HG03280 (cell line): ENCODE measurements at regions not wholly inside any gene's neighbourhood (a gene's known extent, or its start where the extent isn't known, plus 50 kb on each side); places are given as distances from the start of the nearest gene placed in this dataset.
"Not testable (repeated sequence)": the region's sequence is repeated elsewhere in the genome, so short reads cannot be mapped to it uniquely, and the experiment has no call there.

ENCODE experiments used
- ATAC-seq: cut with Tn5 transposase; IDR thresholded peaks from one replicate; pipeline ENCODE4 v1.9.1; 2021; ENCODE audit warnings: mild to moderate bottlenecking, moderate library complexity; ENCODE audit not compliant: unreplicated experiment

GRCh38 chr5:71903808-71904207 is 184.7 kb downstream of the CARTPT start:
- ATAC-seq, result no peak

GRCh38 chr5:71904852-71905251 is 185.8 kb downstream of the CARTPT start:
- ATAC-seq, result no peak

DNA sequence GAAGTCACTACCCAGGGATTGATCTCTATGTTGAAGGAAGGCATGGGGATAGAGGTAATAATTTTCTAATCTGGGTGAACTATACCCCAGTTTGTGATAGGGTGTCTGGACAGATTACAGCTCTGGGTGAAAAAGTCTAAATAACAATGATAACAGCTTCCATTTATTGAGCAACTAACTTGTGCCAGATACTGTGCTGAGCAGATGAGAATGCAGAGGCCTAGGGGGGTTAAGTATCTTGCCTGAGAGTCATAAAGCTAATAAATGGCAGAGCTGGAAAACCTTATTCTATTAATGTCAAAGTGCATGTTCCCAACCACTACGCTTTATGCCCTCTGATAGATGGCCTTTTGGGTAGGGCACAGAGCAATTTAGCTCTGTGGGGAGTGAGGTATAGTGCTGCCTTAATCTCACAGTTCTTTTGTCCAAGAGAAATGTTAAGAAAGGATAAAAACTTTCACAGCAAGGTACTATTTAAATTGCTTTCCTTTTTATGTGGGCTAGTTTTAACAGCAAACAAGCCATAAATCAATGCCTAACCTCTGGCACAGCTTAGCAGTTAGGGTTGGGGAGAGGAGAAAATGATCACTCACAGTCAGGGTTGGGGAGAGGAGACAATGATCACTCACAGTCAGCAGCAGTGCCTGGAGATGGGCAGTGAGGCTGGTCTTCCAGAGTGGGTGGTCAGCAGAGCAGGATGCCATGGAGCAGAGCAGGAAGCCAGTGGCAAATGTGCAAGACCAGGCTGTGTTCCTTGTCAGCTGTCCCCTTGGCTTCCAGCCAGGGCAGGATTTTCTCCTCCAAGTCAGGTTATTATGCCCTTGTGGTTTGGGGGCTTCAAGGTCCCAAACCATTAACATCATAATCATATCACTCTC is 187.0 kb downstream of the CARTPT start:
- no peak for ATAC-seq

- no peak for ATAC-seq
Measured at GRCh38 chr5:71907001-71907588, 188.0 kb downstream of the CARTPT start.

- ATAC-seq, result no peak
Measured at GRCh38 chr5:71907608-71908145, 188.6 kb downstream of the CARTPT start.

- no peak for ATAC-seq
Measured at GRCh38 chr5:71910741-71911140, 191.7 kb downstream of the CARTPT start.

GRCh38 chr5:71912021-71912420 is 192.9 kb downstream of the CARTPT start:
- ATAC-seq, result no peak

- ATAC-seq, result no peak
Measured at GRCh38 chr5:71914281-71914680, 193.0 kb upstream of the MAP1B start.

GRCh38 chr5:71922584-71923106 is 184.6 kb upstream of the MAP1B start:
- no peak for ATAC-seq

DNA sequence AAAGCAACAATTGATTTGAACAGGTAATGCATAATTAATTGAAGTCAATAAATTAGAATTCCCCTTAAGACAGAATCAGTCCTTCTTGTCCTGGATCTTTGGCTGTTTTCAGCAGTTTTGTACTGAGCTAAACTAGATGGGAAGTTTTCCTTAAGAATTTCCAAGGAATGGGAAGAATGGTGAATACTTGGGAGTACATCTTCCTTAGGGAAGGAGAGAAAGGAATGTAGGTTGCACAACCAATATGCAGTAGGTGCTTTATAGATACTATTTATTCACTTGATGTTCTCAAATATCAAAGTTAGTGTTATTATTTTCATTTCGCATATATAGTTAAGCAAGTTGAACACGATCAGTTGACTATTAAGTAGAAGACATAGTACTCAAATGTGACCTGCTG is 183.5 kb upstream of the MAP1B start:
- ATAC-seq, result no peak

DNA sequence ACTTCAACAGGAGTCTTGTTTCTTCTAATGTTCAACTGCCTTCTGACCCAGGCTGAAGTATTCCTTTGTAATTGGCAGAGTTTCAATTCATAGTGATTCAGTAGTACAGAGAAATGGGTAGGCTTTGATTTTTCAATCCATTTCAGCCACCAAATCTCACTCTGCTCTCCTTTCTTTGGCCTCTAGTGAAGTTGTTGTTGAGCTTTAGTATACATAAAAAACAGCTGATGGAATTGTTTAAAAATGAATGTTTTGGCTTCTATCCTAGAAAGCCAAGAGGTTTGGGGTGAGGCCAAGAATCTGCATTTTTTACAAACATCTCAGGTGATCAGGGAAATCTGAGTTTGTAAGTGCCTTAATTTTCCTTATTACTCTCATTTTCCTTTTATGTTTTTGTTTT is 182.9 kb upstream of the MAP1B start:
- ATAC-seq, result no peak

DNA sequence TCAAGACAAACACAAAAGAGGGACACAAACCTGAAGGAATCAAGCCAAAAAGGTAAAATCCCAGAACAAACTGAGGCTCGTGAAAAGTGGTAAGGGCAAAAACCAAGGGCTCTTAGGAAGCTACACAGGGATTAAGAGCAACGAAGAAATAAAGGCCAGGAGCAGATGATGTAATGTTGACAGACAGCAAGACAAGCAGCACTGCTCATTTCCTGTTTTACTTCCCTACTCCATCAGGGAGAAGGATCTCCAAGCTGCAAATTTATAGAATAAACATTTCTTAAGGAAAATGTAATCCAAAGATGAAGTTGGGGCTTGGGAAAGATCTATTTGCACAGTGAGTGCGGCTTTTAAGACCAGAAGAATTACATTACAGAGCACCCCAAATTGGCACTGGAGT is 182.3 kb upstream of the MAP1B start:
- ATAC-seq, result no peak

- no peak for ATAC-seq
Measured at GRCh38 chr5:71925608-71926091, 181.6 kb upstream of the MAP1B start.

DNA sequence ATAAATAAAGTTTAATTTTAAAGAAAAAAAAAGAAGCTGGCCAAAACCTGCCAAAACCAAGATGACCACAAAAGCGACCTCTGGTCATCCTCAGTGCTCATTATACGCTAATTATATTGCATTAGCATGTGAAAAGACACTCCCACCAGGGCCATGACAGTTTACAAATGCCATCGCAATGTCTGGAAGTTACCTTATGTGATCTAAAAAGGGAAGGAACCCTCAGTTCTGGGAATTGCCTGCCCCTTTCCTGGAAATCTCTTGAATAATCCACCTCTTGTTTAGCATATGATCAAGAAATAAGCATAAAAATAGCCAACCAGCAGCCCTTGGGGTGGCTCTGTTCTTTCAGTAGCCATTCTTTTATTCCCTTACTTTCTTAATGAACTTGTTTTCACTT is 178.3 kb upstream of the MAP1B start:
- no peak for ATAC-seq

- ATAC-seq, result not testable (repeated sequence)
Measured at GRCh38 chr5:71930554-71930953, 176.7 kb upstream of the MAP1B start.

GRCh38 chr5:71932131-71932654 is 175.1 kb upstream of the MAP1B start:
- no peak for ATAC-seq

DNA sequence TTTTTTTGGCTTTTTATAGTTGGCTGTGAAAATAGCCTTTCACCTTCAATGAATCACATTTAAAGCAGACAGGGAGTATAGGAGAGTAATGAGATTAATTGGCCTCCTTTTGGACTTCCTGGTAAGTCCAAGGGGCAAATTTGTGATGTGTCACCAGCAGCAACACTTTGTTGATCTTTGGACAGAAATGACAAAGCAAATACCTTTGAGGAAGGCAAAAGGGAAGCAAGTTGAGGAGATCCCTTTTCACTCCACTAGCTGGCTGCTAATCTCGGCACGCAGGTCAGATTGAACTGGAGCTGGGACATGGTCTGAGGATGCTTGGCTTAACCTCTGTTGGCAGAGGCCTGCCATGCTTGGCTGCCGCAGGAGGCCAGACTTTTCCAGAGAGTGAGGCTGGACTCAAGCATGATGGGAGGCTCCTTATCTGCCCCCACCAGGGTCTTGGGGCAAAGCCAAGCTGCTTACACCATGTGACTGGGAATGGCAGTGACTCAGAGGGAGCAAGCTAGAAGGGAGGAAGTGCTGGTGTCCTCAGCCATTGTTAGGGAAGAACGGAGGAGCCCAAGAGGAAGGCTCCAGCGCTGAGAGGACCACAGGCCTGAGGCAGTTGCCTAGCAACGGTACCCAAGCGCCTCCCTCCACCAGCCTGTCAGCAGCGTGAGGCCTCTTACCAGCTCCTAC is 174.5 kb upstream of the MAP1B start:
- ATAC-seq, result no peak

DNA sequence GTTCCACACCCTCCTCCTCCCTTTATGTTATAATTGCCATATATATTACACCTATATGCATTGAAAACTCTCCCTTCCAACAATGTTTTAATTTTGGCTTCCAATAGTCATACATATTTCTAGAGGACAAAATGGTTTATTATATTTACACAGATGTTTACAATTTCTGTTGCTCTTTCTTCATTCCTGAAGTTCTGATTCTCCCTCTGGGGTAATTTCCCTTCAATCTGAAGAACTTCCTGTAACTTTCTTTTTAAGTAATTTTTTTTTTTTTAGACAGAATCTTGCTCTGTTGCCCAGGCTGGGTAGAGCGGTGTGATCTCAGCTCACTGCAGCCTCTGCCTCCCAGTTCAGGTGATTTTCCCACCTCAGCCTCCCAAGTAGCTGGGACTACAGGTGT is 173.0 kb upstream of the MAP1B start:
- no peak for ATAC-seq

DNA sequence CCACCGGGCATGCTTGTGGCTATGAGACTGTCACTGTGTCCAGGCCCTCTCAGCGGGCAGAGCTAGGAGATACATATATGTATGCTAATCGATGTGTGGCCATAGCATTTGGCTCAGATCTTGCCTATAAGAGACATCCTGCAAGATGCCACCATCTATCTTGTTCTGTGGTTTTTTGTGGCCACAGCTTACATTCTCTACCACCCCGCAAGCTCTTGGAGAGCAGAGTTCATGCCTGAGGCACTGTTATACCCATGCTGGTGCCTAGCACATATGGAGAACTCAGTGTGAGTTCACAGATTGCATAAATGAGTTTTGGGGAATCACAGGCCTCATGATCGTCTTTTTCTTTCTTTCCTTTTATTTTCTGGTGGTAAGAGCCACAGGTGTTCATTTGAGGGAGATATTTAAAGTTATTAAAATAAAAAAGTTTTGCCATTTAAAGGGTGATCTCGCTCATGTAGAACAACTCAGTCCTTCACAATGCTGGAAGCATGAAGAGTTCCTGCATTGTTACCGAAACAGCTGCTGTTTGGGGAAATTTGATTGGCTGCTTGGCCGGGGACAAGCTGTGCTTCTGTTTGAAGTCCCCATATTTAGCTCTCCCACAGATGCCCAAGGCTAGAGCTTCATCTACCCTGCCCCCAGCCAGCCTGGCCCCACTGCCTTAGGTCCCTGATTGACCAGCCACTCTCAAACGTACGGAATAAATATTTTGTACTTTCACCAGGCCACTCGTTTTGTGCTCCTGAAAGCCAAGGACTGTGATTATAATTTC is 169.2 kb upstream of the MAP1B start:
- ATAC-seq, result no peak

GRCh38 chr5:71938895-71939294 is 168.4 kb upstream of the MAP1B start:
- no peak for ATAC-seq
